GM12878 (cell line): ENCODE measurements at regions not wholly inside any gene's neighbourhood (a gene's known extent, or its start where the extent isn't known, plus 50 kb on each side); places are given as distances from the start of the nearest gene placed in this dataset.

ENCODE experiments used
- BHLHE40 ChIP-seq, 2 experiments: fragments of 450-650 bp in 1 of 2; IDR thresholded peaks; 2 replicates each; pipeline ENCODE4 v1.6.1; 2011 to 2017; ENCODE audit warnings: low read depth in 2 of 2, borderline replicate concordance in 1 of 2, improper control_type of control experiment in 1 of 2, low read length in 1 of 2, mild to moderate bottlenecking in 1 of 2
- BRCA1 ChIP-seq: IDR thresholded peaks from 2 replicates; pipeline ENCODE4 v1.6.1; 2011; ENCODE audit warnings: low read depth, low read length, improper control_type of control experiment
- CBX3 ChIP-seq: fragments of 200-600 bp; sonication (generic); IDR thresholded peaks from 2 replicates; pipeline ENCODE4 v1.6.1; 2016; ENCODE audit warnings: low read depth, borderline replicate concordance
- E2F4 ChIP-seq: IDR thresholded peaks from 2 replicates; pipeline ENCODE4 v1.6.1; 2012; ENCODE audit warnings: low read depth, low read length, improper control_type of control experiment
- EP300 ChIP-seq, 2 experiments: fragments of 150-350 bp in 1 of 2; IDR thresholded peaks; 2 replicates each; pipeline ENCODE4 v1.6.1; 2011 to 2012; ENCODE audit warnings: low read depth in 2 of 2, low read length in 2 of 2, borderline replicate concordance in 1 of 2, improper control_type of control experiment in 1 of 2, inconsistent platforms in 1 of 2; ENCODE audit not compliant: control insufficient read depth in 1 of 2
- EZH2 ChIP-seq: IDR thresholded peaks from 2 replicates; pipeline ENCODE4 v1.6.1; 2012; ENCODE audit warnings: low read depth, mild to moderate bottlenecking, control low read depth, inconsistent platforms, low read length, borderline replicate concordance; ENCODE audit not compliant: control insufficient read depth
- GABPA ChIP-seq: IDR thresholded peaks from 2 replicates; pipeline ENCODE4 v1.6.1; 2014; ENCODE audit warnings: antibody characterized with exemption, low read depth, mild to moderate bottlenecking, inconsistent platforms
- HCFC1 ChIP-seq: fragments of 150-350 bp; IDR thresholded peaks from 2 replicates; pipeline ENCODE4 v1.6.1; 2014; ENCODE audit warnings: low read length
- POLR2A ChIP-seq: IDR thresholded peaks from 2 replicates; pipeline ENCODE4 v1.6.1; 2011; ENCODE audit warnings: low read depth, mild to moderate bottlenecking, low read length
- POLR2AphosphoS5 ChIP-seq: IDR thresholded peaks from 2 replicates; pipeline ENCODE4 v1.6.1; 2011; ENCODE audit warnings: mild to moderate bottlenecking, low read length, inconsistent platforms
- USF1 ChIP-seq: IDR thresholded peaks from 2 replicates; pipeline ENCODE4 v1.6.1; 2011; ENCODE audit warnings: borderline replicate concordance, low read depth, mild to moderate bottlenecking, moderate library complexity, mixed read lengths, low read length; ENCODE audit not compliant: insufficient read depth; ENCODE audit errors: extremely low read length
- YY1 ChIP-seq: IDR thresholded peaks from 2 replicates; pipeline ENCODE4 v1.6.1; 2011; ENCODE audit warnings: low read depth, mild to moderate bottlenecking, low read length
- TF ChIP-seq, protein P1 (sequence below), 3 experiments: IDR thresholded peaks in 2 of 3; conservative IDR thresholded peaks in 1 of 3; 2 replicates each; pipeline ENCODE4 v1.5.1; 2011; ENCODE audit warnings: low read depth in 3 of 3, low read length in 3 of 3, mild to moderate bottlenecking in 3 of 3, control low read depth in 2 of 3, moderate library complexity in 2 of 3, inconsistent platforms in 1 of 3, mixed read lengths in 1 of 3; ENCODE audit not compliant: control insufficient read depth in 2 of 3, insufficient read depth in 1 of 3; ENCODE audit errors: extremely low read depth in 1 of 3
- TF ChIP-seq, protein P2 (sequence below): IDR thresholded peaks from 2 replicates; pipeline ENCODE4 v1.6.1; 2012; ENCODE audit warnings: low read depth, low read length, improper control_type of control experiment

GRCh38 chrX:39493168-39493567 lies 604.6 kb downstream of the BCOR start:
- no peak for TF ChIP-seq BRCA1
- no peak for TF ChIP-seq CBX3
- no peak for TF ChIP-seq EP300 (IDR thresholded peaks at IDR 0.05; ENCODE audit: borderline replicate concordance in 1 of 2, control insufficient read depth in 1 of 2, low read depth in 2 of 2, low read length in 2 of 2)
- no peak for TF ChIP-seq BHLHE40 (IDR thresholded peaks at IDR 0.05; ENCODE audit: borderline replicate concordance in 1 of 2, low read depth in 2 of 2, low read length in 1 of 2)
- TF ChIP-seq, protein P1, sequence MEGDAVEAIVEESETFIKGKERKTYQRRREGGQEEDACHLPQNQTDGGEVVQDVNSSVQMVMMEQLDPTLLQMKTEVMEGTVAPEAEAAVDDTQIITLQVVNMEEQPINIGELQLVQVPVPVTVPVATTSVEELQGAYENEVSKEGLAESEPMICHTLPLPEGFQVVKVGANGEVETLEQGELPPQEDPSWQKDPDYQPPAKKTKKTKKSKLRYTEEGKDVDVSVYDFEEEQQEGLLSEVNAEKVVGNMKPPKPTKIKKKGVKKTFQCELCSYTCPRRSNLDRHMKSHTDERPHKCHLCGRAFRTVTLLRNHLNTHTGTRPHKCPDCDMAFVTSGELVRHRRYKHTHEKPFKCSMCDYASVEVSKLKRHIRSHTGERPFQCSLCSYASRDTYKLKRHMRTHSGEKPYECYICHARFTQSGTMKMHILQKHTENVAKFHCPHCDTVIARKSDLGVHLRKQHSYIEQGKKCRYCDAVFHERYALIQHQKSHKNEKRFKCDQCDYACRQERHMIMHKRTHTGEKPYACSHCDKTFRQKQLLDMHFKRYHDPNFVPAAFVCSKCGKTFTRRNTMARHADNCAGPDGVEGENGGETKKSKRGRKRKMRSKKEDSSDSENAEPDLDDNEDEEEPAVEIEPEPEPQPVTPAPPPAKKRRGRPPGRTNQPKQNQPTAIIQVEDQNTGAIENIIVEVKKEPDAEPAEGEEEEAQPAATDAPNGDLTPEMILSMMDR (IDR thresholded peaks at IDR 0.05 in 2 of 3, conservative IDR thresholded peaks at IDR 0.05 in 1 of 3; ENCODE audit: control insufficient read depth in 2 of 3, extremely low read depth in 1 of 3, insufficient read depth in 1 of 3, low read depth in 3 of 3, low read length in 3 of 3) = no peak
- no peak for TF ChIP-seq POLR2A
- TF ChIP-seq USF1 = no peak
- TF ChIP-seq GABPA = no peak
- TF ChIP-seq E2F4 = no peak
- no peak for TF ChIP-seq YY1
- TF ChIP-seq POLR2AphosphoS5 = no peak
- no peak for TF ChIP-seq HCFC1
- TF ChIP-seq EZH2 = no peak
- TF ChIP-seq, protein P2, sequence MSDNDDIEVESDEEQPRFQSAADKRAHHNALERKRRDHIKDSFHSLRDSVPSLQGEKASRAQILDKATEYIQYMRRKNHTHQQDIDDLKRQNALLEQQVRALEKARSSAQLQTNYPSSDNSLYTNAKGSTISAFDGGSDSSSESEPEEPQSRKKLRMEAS = no peak
